OCI-LY7 (cell line): ENCODE measurements at regions not wholly inside any gene's neighbourhood (a gene's known extent, or its start where the extent isn't known, plus 50 kb on each side); places are given as distances from the start of the nearest gene placed in this dataset.

Experiments used
- CTCF ChIP-seq: fragments of 200-600 bp; sonication (generic); conservative IDR thresholded peaks from 2 replicates; pipeline ENCODE4 v1.5.1; 2014; ENCODE audit warnings: mild to moderate bottlenecking, antibody characterized with exemption, low read length, moderate library complexity, mixed read lengths
- EZH2phosphoT487 ChIP-seq: fragments of 200-600 bp; sonication (generic); IDR thresholded peaks from 2 replicates; pipeline ENCODE4 v1.6.1; 2018; ENCODE audit warnings: low read depth, borderline replicate concordance, mild to moderate bottlenecking, mixed run types, antibody characterized with exemption, low read length, moderate library complexity, mixed read lengths

- TF ChIP-seq CTCF (no peak), EZH2phosphoT487 (no peak)
These were observed 139.8 kb downstream of the ADSS2 start for GRCh38 chr1:244311784-244312532.
